SK-N-MC (cell line): ENCODE measurements at regions not wholly inside any gene's neighbourhood (a gene's known extent, or its start where the extent isn't known, plus 50 kb on each side); places are given as distances from the start of the nearest gene placed in this dataset.

Source experiments
- DNase-seq: peaks from one replicate; pipeline ENCODE4 v3.0.0-alpha.2; 2011; ENCODE audit warnings: low read depth, low spot score
- H3K27ac ChIP-seq: fragments of 200-600 bp; sonication (generic); 2 replicates; pipeline ENCODE4 v1.5.1; 2016; ENCODE audit warnings: mixed run types
- H3K36me3 ChIP-seq: fragments of 200-600 bp; sonication (generic); 2 replicates; pipeline ENCODE4 v1.6.1; 2017; ENCODE audit warnings: antibody characterized with exemption, low read length, mixed read lengths; ENCODE audit not compliant: insufficient read depth
- H3K4me3 ChIP-seq: fragments of 200-600 bp; sonication (generic); 2 replicates; pipeline ENCODE4 v1.5.1; 2016
- H3K9ac ChIP-seq: fragments of 200-600 bp; sonication (generic); 2 replicates; pipeline ENCODE4 v1.8.0; 2017; ENCODE audit warnings: mixed run types, mixed read lengths; ENCODE audit not compliant: insufficient read length
- H3K9me3 ChIP-seq: fragments of 200-600 bp; sonication (generic); 2 replicates; pipeline ENCODE4 v1.6.1; 2017; ENCODE audit warnings: low read depth, mild to moderate bottlenecking, antibody characterized with exemption, low read length, moderate library complexity, mixed read lengths
- EZH2 ChIP-seq: fragments of 200-600 bp; sonication (generic); IDR thresholded peaks from one replicate; pipeline ENCODE4 v1.6.1; 2017; ENCODE audit warnings: antibody characterized with exemption
- FOXP2 ChIP-seq: optimal IDR thresholded peaks from 2 replicates; pipeline ENCODE3; 2011; ENCODE audit warnings: mild to moderate bottlenecking, moderate library complexity; ENCODE audit not compliant: insufficient read depth; ENCODE audit errors: extremely low read length, control extremely low read depth
- POLR2AphosphoS5 ChIP-seq: IDR thresholded peaks from 2 replicates; pipeline ENCODE4 v1.6.1; 2012; ENCODE audit warnings: mild to moderate bottlenecking, low read depth, low read length, borderline replicate concordance

DNA sequence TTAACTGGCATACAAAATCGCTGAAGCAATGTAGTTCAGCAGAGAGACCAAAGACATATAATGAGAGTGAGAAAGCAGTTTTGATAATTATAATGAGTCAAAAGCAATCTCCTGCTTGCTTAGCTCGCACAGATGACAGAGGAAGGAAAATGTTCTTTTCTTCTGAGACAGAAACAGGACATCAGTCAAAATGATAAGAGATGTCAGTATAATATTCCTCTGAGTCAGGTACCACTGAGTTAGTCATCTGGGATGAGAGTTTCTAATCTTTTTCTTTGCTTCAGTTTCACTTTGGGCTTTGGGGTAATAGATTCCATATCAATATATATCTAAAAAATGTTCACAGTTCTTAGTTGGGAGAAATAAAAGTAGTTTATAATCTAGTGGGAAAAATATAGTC, 387.2 kb downstream of the PCDH7 start:
- H3K4me3 ChIP-seq: no peak overlapping the region
- H3K27ac ChIP-seq: no peak overlapping the region
- H3K36me3 ChIP-seq: no peaks in the 10 kb centered on the region
- TF ChIP-seq FOXP2 (no peak), POLR2AphosphoS5 (no peak), EZH2 (no peak)
- H3K9me3 ChIP-seq: no peaks in the 10 kb centered on the region
- DNase-seq: no peak
- no peak overlapping the region for H3K9ac ChIP-seq

- DNase-seq: no peak
- TF ChIP-seq POLR2AphosphoS5 (no peak), FOXP2 (no peak), EZH2 (no peak)
- no peak overlapping the region for H3K27ac ChIP-seq
These were observed 388.6 kb downstream of the PCDH7 start for GRCh38 chr4:31108762-31109161.

DNA sequence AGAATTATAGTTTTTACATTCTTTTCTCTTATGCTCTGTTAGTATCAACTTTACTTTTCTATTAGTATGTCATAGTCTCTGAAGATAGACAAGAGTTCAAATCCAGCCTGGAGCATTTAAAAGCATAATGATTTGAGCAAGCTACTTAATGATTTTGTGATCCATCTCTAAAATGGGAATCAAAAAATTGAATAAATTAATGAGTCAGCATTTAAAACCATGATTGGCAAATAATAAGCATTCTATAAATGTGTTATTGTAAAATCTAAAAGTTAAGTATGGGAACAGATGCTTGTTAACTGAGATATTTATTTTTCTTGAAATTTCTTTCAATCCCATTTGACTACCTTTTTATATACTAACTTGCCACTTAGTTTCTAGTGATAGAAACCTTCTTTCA, 391.6 kb downstream of the PCDH7 start:
- Histone ChIP-seq H3K9ac (no peak overlapping the region), H3K4me3 (no peak overlapping the region), H3K9me3 (no peaks in the 10 kb centered on the region), H3K36me3 (no peaks in the 10 kb centered on the region), H3K27ac (no peak overlapping the region)
- TF ChIP-seq POLR2AphosphoS5: no peak
- TF ChIP-seq FOXP2: no peak
- TF ChIP-seq EZH2: no peak
- no peak for DNase-seq

More at GRCh38 chr4:31108762-31109161, 388.6 kb downstream of the PCDH7 start:
- H3K9me3 ChIP-seq: no peaks in the 10 kb centered on the region
- H3K9ac ChIP-seq: no peak overlapping the region
- H3K4me3 ChIP-seq: no peak overlapping the region
- no peaks in the 10 kb centered on the region for H3K36me3 ChIP-seq

- Histone ChIP-seq H3K36me3 (no peaks in the 10 kb centered on the region), H3K27ac (no peak overlapping the region), H3K4me3 (no peak overlapping the region), H3K9me3 (no peaks in the 10 kb centered on the region), H3K9ac (no peak overlapping the region)
- DNase-seq: no peak
- TF ChIP-seq POLR2AphosphoS5 (no peak), EZH2 (no peak), FOXP2 (no peak)
These were observed 394.6 kb downstream of the PCDH7 start for GRCh38 chr4:31114816-31115215.

DNA sequence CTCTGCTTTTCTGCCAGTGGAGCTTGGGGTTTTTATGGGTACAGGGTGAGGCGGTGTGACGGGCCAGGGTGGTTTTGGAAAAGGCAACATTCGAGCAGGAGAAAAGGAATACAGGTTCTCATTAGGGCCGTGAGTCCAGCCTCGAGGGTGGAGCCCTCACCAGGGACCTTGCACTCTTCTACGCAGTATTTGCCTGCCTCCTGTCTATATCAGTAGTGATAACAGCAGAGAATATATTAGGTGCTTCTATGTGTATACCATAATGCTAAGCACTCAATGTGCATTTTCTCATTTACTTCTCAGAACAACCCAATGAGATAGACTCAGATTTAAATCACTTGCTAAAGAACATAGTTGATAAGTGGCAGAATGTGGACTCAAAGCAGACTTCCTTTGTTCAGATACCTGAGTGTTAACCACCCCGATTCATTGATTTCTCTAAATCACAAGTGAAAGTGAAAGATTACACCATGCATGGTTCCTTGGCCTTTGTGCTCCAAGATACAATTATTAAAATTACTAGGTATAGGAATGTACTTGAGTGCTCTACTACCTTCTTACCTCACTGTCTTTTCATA, 403.9 kb downstream of the PCDH7 start:
- Histone ChIP-seq H3K9ac (no peak overlapping the region), H3K9me3 (no peaks in the 10 kb centered on the region), H3K27ac (no peak overlapping the region), H3K4me3 (no peak overlapping the region), H3K36me3 (no peaks in the 10 kb centered on the region)
- TF ChIP-seq FOXP2 (no peak), POLR2AphosphoS5 (no peak), EZH2 (no peak)
- DNase-seq: no peak

- Histone ChIP-seq H3K9me3 (no peaks in the 10 kb centered on the region), H3K36me3 (no peaks in the 10 kb centered on the region), H3K9ac (no peak overlapping the region), H3K27ac (no peak overlapping the region), H3K4me3 (no peak overlapping the region)
- no peak for DNase-seq
- no peak for TF ChIP-seq FOXP2
- no peak for TF ChIP-seq EZH2
- TF ChIP-seq POLR2AphosphoS5: no peak
These were observed 404.9 kb downstream of the PCDH7 start for GRCh38 chr4:31125061-31125460.

- H3K9me3 ChIP-seq: no peaks in the 10 kb centered on the region
- no peaks in the 10 kb centered on the region for H3K36me3 ChIP-seq
- no peak overlapping the region for H3K4me3 ChIP-seq
- no peak for TF ChIP-seq EZH2
- no peak for TF ChIP-seq FOXP2
- TF ChIP-seq POLR2AphosphoS5: no peak
- no peak overlapping the region for H3K9ac ChIP-seq
- no peak overlapping the region for H3K27ac ChIP-seq
- no peak for DNase-seq
These were observed 405.3 kb downstream of the PCDH7 start for GRCh38 chr4:31125496-31125895.

- Histone ChIP-seq H3K36me3 (no peaks in the 10 kb centered on the region), H3K4me3 (no peak overlapping the region), H3K9ac (no peak overlapping the region), H3K9me3 (no peaks in the 10 kb centered on the region), H3K27ac (no peak overlapping the region)
- TF ChIP-seq POLR2AphosphoS5 (no peak), FOXP2 (no peak), EZH2 (no peak)
- DNase-seq: no peak
These were observed 406.8 kb downstream of the PCDH7 start for GRCh38 chr4:31126881-31127398.

DNA sequence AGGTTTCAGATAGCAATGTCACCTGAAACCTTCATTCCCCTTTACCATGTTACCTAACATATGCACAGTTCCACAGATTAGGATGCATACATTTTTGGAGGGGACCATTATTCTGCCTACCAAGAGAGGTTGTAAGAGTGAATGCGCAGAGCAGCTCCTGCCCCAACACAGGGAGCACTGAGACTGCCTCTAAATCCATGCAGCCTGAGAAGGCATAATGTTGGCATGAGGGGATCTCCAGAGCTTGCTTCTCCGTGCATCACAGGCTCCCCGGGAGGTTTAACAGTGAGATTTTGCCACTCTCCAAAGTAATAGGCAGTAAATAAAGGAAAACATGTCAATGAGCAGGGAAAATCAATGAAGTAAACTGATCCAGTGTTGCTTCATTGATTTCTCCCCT, 410.8 kb downstream of the PCDH7 start:
- H3K4me3 ChIP-seq: no peak overlapping the region
- TF ChIP-seq POLR2AphosphoS5 (no peak), EZH2 (no peak), FOXP2 (no peak)
- H3K27ac ChIP-seq: no peak overlapping the region
- DNase-seq: no peak
- no peak overlapping the region for H3K9ac ChIP-seq
- H3K9me3 ChIP-seq: no peaks in the 10 kb centered on the region
- H3K36me3 ChIP-seq: no peaks in the 10 kb centered on the region
